ENCODE measurements at regions not wholly inside any gene's neighbourhood (a gene's known extent, or its start where the extent isn't known, plus 50 kb on each side); places are given as distances from the start of the nearest gene placed in this dataset.

- TF ChIP-seq CTCF (IDR thresholded peaks at IDR 0.05): no peak
- intact Hi-C loops (cut with DNase I): no loop called here
- WGBS, 2 donors: 78 to 80% methylated on average over 27 of the region's 27 CpGs
Measured at GRCh38 chr16:65919145-65919985, 447.1 kb upstream of the CDH5 start.

GRCh38 chr16:65917466-65917865 lies 449.0 kb upstream of the CDH5 start:
- intact Hi-C loops (cut with DNase I): no loop called here
- Histone ChIP-seq H3K27me3 (peaks cover 0 to 26% (median 10%) of the 10 kb centered on the region in 7 donors), H3K4me1 (no peaks in the 10 kb centered on the region), H3K9me3 (peaks cover 0 to 6% (median 0%) of the 10 kb centered on the region in 11 donors), H3K36me3 (no peaks in the 10 kb centered on the region), H3K27ac (no peak overlapping the region), H3K4me3 (no peak overlapping the region)
- no peak for TF ChIP-seq CTCF (IDR thresholded peaks at IDR 0.05)
- 62 to 69% methylated on average over 2 of the region's 2 CpGs for WGBS, 2 donors
- DNase-seq (no peak), ATAC-seq (no peak)

More at GRCh38 chr16:65919145-65919985, 447.1 kb upstream of the CDH5 start:
- no peak overlapping the region for H3K4me3 ChIP-seq
- no peak for DNase-seq
- peaks cover 0 to 26% (median 10%) of the 10 kb centered on the region in 7 donors for H3K27me3 ChIP-seq
- ATAC-seq: no peak
- no peak overlapping the region for H3K27ac ChIP-seq
- H3K9me3 ChIP-seq: no peaks in the 10 kb centered on the region
- no peaks in the 10 kb centered on the region for H3K36me3 ChIP-seq
- no peaks in the 10 kb centered on the region for H3K4me1 ChIP-seq

- no peak overlapping the region for H3K4me3 ChIP-seq
- ATAC-seq: no peak
- peaks cover 0 to 6% (median 0%) of the 10 kb centered on the region in 11 donors for H3K9me3 ChIP-seq
- no peak overlapping the region for H3K27ac ChIP-seq
- H3K27me3 ChIP-seq: peaks cover 0 to 26% (median 10%) of the 10 kb centered on the region in 7 donors
- no peaks in the 10 kb centered on the region for H3K36me3 ChIP-seq
- intact Hi-C loops (cut with DNase I): no loop called here
- no peaks in the 10 kb centered on the region for H3K4me1 ChIP-seq
- WGBS, 2 donors: 41 to 51% methylated on average over 4 of the region's 4 CpGs
- no peak for TF ChIP-seq CTCF (IDR thresholded peaks at IDR 0.05)
- DNase-seq: no peak
Measured at GRCh38 chr16:65916995-65917394, 449.5 kb upstream of the CDH5 start.

GRCh38 chr16:65910291-65910690 lies 456.2 kb upstream of the CDH5 start:
- intact Hi-C loops (cut with DNase I): no loop called here
- Histone ChIP-seq H3K36me3 (no peaks in the 10 kb centered on the region), H3K4me3 (no peak overlapping the region), H3K27me3 (no peaks in the 10 kb centered on the region), H3K9me3 (peaks cover 0 to 6% (median 0%) of the 10 kb centered on the region in 11 donors), H3K27ac (no peak overlapping the region), H3K4me1 (no peaks in the 10 kb centered on the region)
- 76 to 82% methylated on average over 5 of the region's 5 CpGs for WGBS, 2 donors
- DNase-seq (no peak), ATAC-seq (no peak)
- no peak for TF ChIP-seq CTCF (IDR thresholded peaks at IDR 0.05)
